GM23338 (cell line): ENCODE measurements at regions not wholly inside any gene's neighbourhood (a gene's known extent, or its start where the extent isn't known, plus 50 kb on each side); places are given as distances from the start of the nearest gene placed in this dataset.

ENCODE experiments used
- ATAC-seq: fragments of 200-7000 bp; cut with Tn5 transposase; 3 replicates; pipeline ENCODE4 v1.9.1; 2020
- DNase-seq: peaks from one replicate; pipeline ENCODE4 v3.0.0-alpha.2; 2015; ENCODE audit warnings: low spot score
- H2AFZ ChIP-seq: fragments of 200-600 bp; sonication (generic); 2 replicates; pipeline ENCODE4 v1.8.0; 2016; ENCODE audit warnings: antibody characterized with exemption, mild to moderate bottlenecking, moderate library complexity
- H3F3A ChIP-seq: fragments of 200-600 bp; sonication (generic); replicated peaks from 2 replicates; pipeline ENCODE4 v1.8.0; 2017; ENCODE audit warnings: antibody characterized with exemption, mixed run types, low read depth
- H3K27ac ChIP-seq: fragments of 200-600 bp; sonication (generic); 2 replicates; pipeline ENCODE4 v1.6.1; 2016; ENCODE audit warnings: low read depth
- H3K27me3 ChIP-seq: fragments of 200-600 bp; sonication (generic); 2 replicates; pipeline ENCODE4 v1.8.0; 2016; ENCODE audit warnings: mild to moderate bottlenecking, mixed run types, moderate library complexity; ENCODE audit not compliant: insufficient read depth
- H3K36me3 ChIP-seq: fragments of 200-600 bp; sonication (generic); 2 replicates; pipeline ENCODE4 v1.8.0; 2016; ENCODE audit warnings: mild to moderate bottlenecking; ENCODE audit not compliant: insufficient read depth
- H3K4me1 ChIP-seq: fragments of 200-600 bp; sonication (generic); 2 replicates; pipeline ENCODE4 v1.8.0; 2016; ENCODE audit warnings: mild to moderate bottlenecking, moderate library complexity; ENCODE audit not compliant: insufficient read depth
- H3K4me2 ChIP-seq: fragments of 200-600 bp; sonication (generic); 2 replicates; pipeline ENCODE4 v1.7.1; 2017; ENCODE audit warnings: mixed run types
- H3K4me3 ChIP-seq: fragments of 200-600 bp; sonication (generic); 2 replicates; pipeline ENCODE4 v1.6.1; 2016; ENCODE audit warnings: mixed run types
- H3K79me2 ChIP-seq: fragments of 200-600 bp; sonication (generic); replicated peaks from 2 replicates; pipeline ENCODE4 v1.8.0; 2017; ENCODE audit warnings: mild to moderate bottlenecking; ENCODE audit not compliant: insufficient read depth
- H3K9me2 ChIP-seq: fragments of 200-600 bp; sonication (generic); 2 replicates; pipeline ENCODE4 v1.8.0; 2017; ENCODE audit not compliant: insufficient read depth
- H4K20me1 ChIP-seq: fragments of 200-600 bp; sonication (generic); replicated peaks from 2 replicates; pipeline ENCODE4 v1.8.0; 2017; ENCODE audit warnings: mild to moderate bottlenecking; ENCODE audit not compliant: insufficient read depth
- H3K27ac Mint-ChIP-seq: 2 replicates; pipeline ENCODE4 v1.8.0; 2020; ENCODE audit warnings: inconsistent platforms, mild to moderate bottlenecking, moderate library complexity, mixed read lengths
- H3K27me3 Mint-ChIP-seq: 3 replicates; pipeline ENCODE4 v1.8.0; 2022; ENCODE audit warnings: low read depth, mild to moderate bottlenecking, moderate library complexity, mixed read lengths, inconsistent platforms; ENCODE audit not compliant: insufficient read depth, poor library complexity
- H3K36me3 Mint-ChIP-seq: 3 replicates; pipeline ENCODE4 v1.8.0; 2021; ENCODE audit warnings: low read depth, mild to moderate bottlenecking, inconsistent platforms, moderate library complexity, mixed read lengths
- H3K4me1 Mint-ChIP-seq: 3 replicates; pipeline ENCODE4 v1.8.0; 2020; ENCODE audit warnings: mild to moderate bottlenecking, inconsistent platforms, mixed read lengths
- H3K4me3 Mint-ChIP-seq: 3 replicates; pipeline ENCODE4 v1.8.0; 2021; ENCODE audit warnings: moderate library complexity, mild to moderate bottlenecking, inconsistent platforms, mixed read lengths
- H3K9me3 Mint-ChIP-seq: 3 replicates; pipeline ENCODE4 v1.8.0; 2020; ENCODE audit warnings: moderate library complexity, mild to moderate bottlenecking, inconsistent platforms, mixed read lengths
- CREB1 ChIP-seq: fragments of 250-450 bp; sonication (Bioruptor Pico); IDR thresholded peaks from 2 replicates; pipeline ENCODE4 v1.5.0; 2020; ENCODE audit warnings: low read depth, mild to moderate bottlenecking, moderate library complexity
- CTCF ChIP-seq, 2 experiments: fragments of 200-600 bp in 1 of 2; sonication (generic) in 1 of 2; conservative IDR thresholded peaks; 2 replicates each; pipeline versions ENCODE4 v1.5.1 to v1.6.1; 2016 to 2017; ENCODE audit warnings: antibody characterized with exemption in 2 of 2, low read depth in 2 of 2, mild to moderate bottlenecking in 2 of 2, moderate library complexity in 1 of 2
- ETS1 ChIP-seq: IDR thresholded peaks from 2 replicates; pipeline ENCODE4 v1.6.1; 2016; ENCODE audit warnings: antibody characterized with exemption
- JUNB ChIP-seq: IDR thresholded peaks from one replicate; pipeline ENCODE4 v1.6.1; 2016; ENCODE audit warnings: antibody characterized with exemption; ENCODE audit not compliant: unreplicated experiment
- NANOG ChIP-seq: IDR thresholded peaks from 2 replicates; pipeline ENCODE4 v1.6.1; 2016; ENCODE audit warnings: antibody characterized with exemption, borderline replicate concordance
- POLR2AphosphoS5 ChIP-seq: IDR thresholded peaks from 2 replicates; pipeline ENCODE4 v1.6.1; 2016; ENCODE audit warnings: antibody characterized with exemption, low read depth
- STAT1 ChIP-seq: IDR thresholded peaks from one replicate; pipeline ENCODE4 v1.6.1; 2016; ENCODE audit warnings: antibody characterized with exemption; ENCODE audit not compliant: unreplicated experiment
- ZNF114 ChIP-seq: fragments of 250-450 bp; sonication (Bioruptor Pico); IDR thresholded peaks from 2 replicates; pipeline ENCODE4 v1.5.0; 2020; ENCODE audit warnings: mild to moderate bottlenecking, moderate library complexity
- ZNF462 ChIP-seq: fragments of 250-450 bp; sonication (Bioruptor Pico); IDR thresholded peaks from 2 replicates; pipeline ENCODE4 v1.5.0; 2020; ENCODE audit warnings: mild to moderate bottlenecking, moderate library complexity

GRCh38 chr12:17618831-17619230, 471.2 kb downstream of the RERGL start:
- H3K4me3 Mint-ChIP-seq = no peak overlapping the region

GRCh38 chr12:17609701-17610100, 480.3 kb downstream of the RERGL start:
- H3K9me2 ChIP-seq = no peaks in the 10 kb centered on the region
- no peaks in the 10 kb centered on the region for H3K27me3 ChIP-seq
- Mint-ChIP-seq H3K4me3 (no peak overlapping the region), H3K27ac (no peak overlapping the region), H3K4me1 (no peaks in the 10 kb centered on the region; the same call in 2 of the 3 replicates), H3K9me3 (no peaks in the 10 kb centered on the region), H3K36me3 (no peaks in the 10 kb centered on the region), H3K27me3 (no peaks in the 10 kb centered on the region)
- DNase-seq = no peak
- no peak overlapping the region for H3K4me2 ChIP-seq
- no peak for ATAC-seq
- H3K4me1 ChIP-seq = no peaks in the 10 kb centered on the region
- no peak overlapping the region for H2AFZ ChIP-seq
- H3K79me2 ChIP-seq = no peaks in the 10 kb centered on the region
- TF ChIP-seq ZNF462 (CRISPR knock-in tag) (no peak), NANOG (no peak), ETS1 (no peak)
- no peaks in the 10 kb centered on the region for H3F3A ChIP-seq
- H3K36me3 ChIP-seq = no peaks in the 10 kb centered on the region
- H3K4me3 ChIP-seq = no peak overlapping the region
- H3K27ac ChIP-seq = no peak overlapping the region
- H4K20me1 ChIP-seq = no peaks in the 10 kb centered on the region

More at GRCh38 chr12:17618831-17619230, 471.2 kb downstream of the RERGL start:
- H3K4me1 ChIP-seq = no peaks in the 10 kb centered on the region
- Mint-ChIP-seq H3K27ac (no peak overlapping the region), H3K4me1 (no peaks in the 10 kb centered on the region), H3K27me3 (no peaks in the 10 kb centered on the region), H3K36me3 (peaks cover 16% of the 10 kb centered on the region), H3K9me3 (peaks cover 30% of the 10 kb centered on the region)
- no peaks in the 10 kb centered on the region for H3K79me2 ChIP-seq
- no peaks in the 10 kb centered on the region for H3K27me3 ChIP-seq
- H2AFZ ChIP-seq = no peak overlapping the region
- no peak for TF ChIP-seq CREB1 (CRISPR knock-in tag)
- no peak for TF ChIP-seq CTCF (conservative IDR thresholded peaks at IDR 0.05; ENCODE audit: low read depth in 2 of 2)
- TF ChIP-seq ZNF114 (CRISPR knock-in tag) = no peak
- TF ChIP-seq STAT1 = no peak
- no peak for TF ChIP-seq POLR2AphosphoS5
- TF ChIP-seq ETS1 = no peak
- TF ChIP-seq JUNB = no peak
- no peaks in the 10 kb centered on the region for H4K20me1 ChIP-seq
- DNase-seq (no peak), ATAC-seq (no peak)
- H3K4me3 ChIP-seq = no peak overlapping the region
- H3K4me2 ChIP-seq = no peak overlapping the region
- no peak overlapping the region for H3K27ac ChIP-seq
- 0 out of 2 replicates have a peak, but pooled peaks cover 3% of the 10 kb centered on the region for H3K9me2 ChIP-seq
- H3F3A ChIP-seq = no peaks in the 10 kb centered on the region
- H3K36me3 ChIP-seq = no peaks in the 10 kb centered on the region
